Progenitor cell of endocrine pancreas (in vitro differentiated cells): ENCODE measurements at regions not wholly inside any gene's neighbourhood (a gene's known extent, or its start where the extent isn't known, plus 50 kb on each side); places are given as distances from the start of the nearest gene placed in this dataset.

ENCODE experiments used
- DNase-seq: peaks from one replicate; pipeline ENCODE4 v3.0.0; 2021; ENCODE audit warnings: low spot score; ENCODE audit not compliant: unreplicated experiment
- H3K27ac Mint-ChIP-seq: 2 replicates; pipeline ENCODE4 v1.8.0; 2021; ENCODE audit warnings: mild to moderate bottlenecking, moderate library complexity, mixed read lengths
- H3K27me3 Mint-ChIP-seq: 2 replicates; pipeline ENCODE4 v1.8.0; 2021; ENCODE audit warnings: mixed read lengths
- H3K36me3 Mint-ChIP-seq: 2 replicates; pipeline ENCODE4 v1.8.0; 2022; ENCODE audit warnings: mixed read lengths; ENCODE audit not compliant: insufficient read depth
- H3K4me1 Mint-ChIP-seq: 2 replicates; pipeline ENCODE4 v1.8.0; 2021; ENCODE audit warnings: low read depth, mixed read lengths
- H3K4me3 Mint-ChIP-seq: 2 replicates; pipeline ENCODE4 v1.8.0; 2021; ENCODE audit warnings: low read depth, mild to moderate bottlenecking, moderate library complexity, mixed read lengths
- H3K9me3 Mint-ChIP-seq: 2 replicates; pipeline ENCODE4 v1.8.0; 2021; ENCODE audit warnings: low read depth, mixed read lengths
- CTCF ChIP-seq: fragments of 200-600 bp; sonication (generic); IDR thresholded peaks from one replicate; pipeline ENCODE4 v1.5.0; 2021; ENCODE audit warnings: antibody characterized with exemption, mild to moderate bottlenecking; ENCODE audit not compliant: unreplicated experiment

- H3K4me1 Mint-ChIP-seq = no peaks in the 10 kb centered on the region
- H3K27me3 Mint-ChIP-seq = no peaks in the 10 kb centered on the region
- TF ChIP-seq CTCF = no peak
Measured at GRCh38 chr3:146772211-146772743, 167.1 kb upstream of the PLSCR5 start.

DNA sequence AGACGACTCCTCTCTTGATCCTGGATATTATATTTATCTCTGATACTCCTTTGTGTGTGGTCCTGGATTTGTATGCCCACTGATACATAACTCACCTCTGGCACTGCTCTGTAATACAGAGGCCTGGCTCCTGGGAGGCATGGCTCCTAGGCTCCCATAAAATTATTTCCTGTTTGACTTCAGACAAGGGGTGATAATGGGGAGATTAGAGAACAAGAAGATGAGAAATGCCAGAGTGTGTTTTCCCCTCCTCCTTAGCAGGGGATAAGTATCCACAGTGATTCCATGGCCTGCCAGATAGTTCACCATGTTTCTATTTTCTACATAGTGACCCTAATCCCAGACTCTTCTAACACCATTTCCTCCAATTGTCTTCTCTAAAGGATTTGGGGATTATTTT, 165.7 kb upstream of the PLSCR5 start:
- peaks cover 18% of the 10 kb centered on the region for H3K9me3 Mint-ChIP-seq
- no peak overlapping the region for H3K27ac Mint-ChIP-seq
- no peaks in the 10 kb centered on the region for H3K36me3 Mint-ChIP-seq
- no peak overlapping the region for H3K4me3 Mint-ChIP-seq
- no peaks in the 10 kb centered on the region for H3K4me1 Mint-ChIP-seq
- no peaks in the 10 kb centered on the region for H3K27me3 Mint-ChIP-seq
- no peak for DNase-seq
- TF ChIP-seq CTCF = no peak

More at GRCh38 chr3:146772211-146772743, 167.1 kb upstream of the PLSCR5 start:
- no peaks in the 10 kb centered on the region for H3K36me3 Mint-ChIP-seq
- no peak overlapping the region for H3K4me3 Mint-ChIP-seq
- H3K27ac Mint-ChIP-seq = no peak overlapping the region
- DNase-seq = no peak
- peaks cover 18% of the 10 kb centered on the region for H3K9me3 Mint-ChIP-seq

DNA sequence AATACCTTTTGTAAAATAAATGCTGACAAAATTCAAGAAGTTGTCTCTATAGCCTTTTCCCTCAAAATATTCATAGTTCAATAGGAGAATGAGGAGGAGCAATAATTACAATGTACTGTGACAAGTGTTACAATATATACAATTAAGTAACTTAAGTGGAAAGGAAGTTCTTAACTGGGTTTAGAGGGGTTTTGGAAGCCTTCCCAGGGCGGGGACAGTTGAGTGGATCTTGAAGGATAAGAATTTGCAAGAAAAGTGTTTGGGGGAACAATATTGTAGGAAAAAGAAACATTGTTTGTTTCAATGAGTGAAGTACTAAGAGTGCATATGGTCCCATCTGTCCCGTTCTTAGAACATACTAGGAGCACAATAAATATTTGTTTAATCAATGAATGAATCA, 165.2 kb upstream of the PLSCR5 start:
- Mint-ChIP-seq H3K9me3 (peaks cover 18% of the 10 kb centered on the region), H3K4me3 (no peak overlapping the region), H3K27ac (no peak overlapping the region), H3K27me3 (no peaks in the 10 kb centered on the region), H3K4me1 (no peaks in the 10 kb centered on the region), H3K36me3 (no peaks in the 10 kb centered on the region)
- no peak for TF ChIP-seq CTCF
- DNase-seq = no peak

GRCh38 chr3:146757759-146758158, 152.6 kb upstream of the PLSCR5 start:
- TF ChIP-seq CTCF = no peak

DNA sequence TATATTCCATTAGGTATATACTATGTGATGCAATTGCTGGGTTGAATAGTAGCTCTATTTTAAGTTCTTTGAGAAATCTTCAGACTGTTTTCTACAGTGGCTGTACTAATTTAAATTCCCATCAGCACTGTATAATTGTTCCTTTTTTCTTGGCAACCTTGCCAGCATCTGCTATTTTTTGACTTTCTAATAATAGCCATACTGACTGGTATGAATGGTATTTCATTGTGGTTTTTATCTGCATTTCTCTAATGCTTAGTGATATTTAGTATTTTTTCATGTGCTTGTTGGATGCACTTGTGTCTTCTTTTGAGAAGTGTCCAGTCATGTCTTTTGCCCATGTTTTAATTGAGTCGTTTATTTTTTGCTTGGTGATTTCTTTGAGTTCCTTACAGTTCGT, 145.1 kb upstream of the PLSCR5 start:
- no peak for DNase-seq
- no peaks in the 10 kb centered on the region for H3K4me1 Mint-ChIP-seq
- H3K27me3 Mint-ChIP-seq = no peaks in the 10 kb centered on the region
- no peak overlapping the region for H3K4me3 Mint-ChIP-seq
- H3K9me3 Mint-ChIP-seq = peaks cover 3% of the 10 kb centered on the region
- TF ChIP-seq CTCF = no peak
- no peaks in the 10 kb centered on the region for H3K36me3 Mint-ChIP-seq
- H3K27ac Mint-ChIP-seq = no peak overlapping the region

More at GRCh38 chr3:146757759-146758158, 152.6 kb upstream of the PLSCR5 start:
- Mint-ChIP-seq H3K36me3 (no peaks in the 10 kb centered on the region), H3K27me3 (no peaks in the 10 kb centered on the region), H3K9me3 (no peaks in the 10 kb centered on the region), H3K4me1 (no peaks in the 10 kb centered on the region), H3K27ac (no peak overlapping the region), H3K4me3 (no peak overlapping the region)
- DNase-seq = no peak
